ENCODE measurements at regions not wholly inside any gene's neighbourhood (a gene's known extent, or its start where the extent isn't known, plus 50 kb on each side); places are given as distances from the start of the nearest gene placed in this dataset.

DNA sequence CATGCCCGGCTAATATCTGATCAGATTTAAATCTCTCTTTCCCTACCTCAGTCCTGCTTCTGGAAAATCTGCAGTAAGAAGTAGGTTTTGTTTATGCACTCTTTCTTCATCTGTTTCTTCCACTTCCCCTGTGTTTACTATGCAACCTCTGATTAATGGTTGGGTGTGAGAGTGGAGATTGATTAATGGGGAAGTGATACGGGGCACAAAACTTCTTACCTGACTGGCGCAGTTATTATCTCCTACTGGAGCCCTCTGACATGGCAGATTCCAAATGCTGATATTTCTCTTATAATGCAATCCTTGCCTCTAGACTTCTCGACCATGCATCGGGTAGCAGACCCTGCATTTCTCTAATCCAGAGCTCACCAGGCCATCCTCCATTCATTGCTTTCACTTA lies 60.2 kb upstream of the HPGD start:
- H3K36me3 ChIP-seq (ENCODE audit: control insufficient read depth in 2 of 2, insufficient read depth in 2 of 2, low read length in 1 of 2): no peaks in the 10 kb centered on the region
- H3K4me3 ChIP-seq: no peak overlapping the region
- ChIA-PET SMC1A (ENCODE audit: uncharacterized antibody, unreplicated experiment) (no interaction called here), CTCF (no interaction called here), POLR2A (no interaction called here), RAD21 (ENCODE audit: unreplicated experiment) (no interaction called here)
- WGBS (ENCODE audit: insufficient coverage, insufficient replicate concordance, low lambda C conversion rate, missing lambda C conversion rate): 40% methylated on average over 5 of the region's 5 CpGs
- H3K4me1 ChIP-seq (ENCODE audit: control insufficient read depth, insufficient read depth, low read length): no peaks in the 10 kb centered on the region
- no peaks in the 10 kb centered on the region for H3K9me3 ChIP-seq (replicated peaks; ENCODE audit: control insufficient read depth, insufficient read depth, low read length)
- no peaks in the 10 kb centered on the region for H4K20me1 ChIP-seq (ENCODE audit: control insufficient read depth, insufficient read depth)
- in situ Hi-C loops (cut with MboI) (no loop called here), intact Hi-C loops (cut with micrococcal nuclease; ENCODE audit: unreplicated experiment) (no loop called here)
- no TSS peak for BruUV-seq (replicated peaks)
- H3K27me3 ChIP-seq (replicated peaks in 1 of 2; ENCODE audit: control insufficient read depth in 2 of 2, insufficient read depth in 2 of 2, low read length in 1 of 2): no peaks in the 10 kb centered on the region; a peak in 1 of 4 replicates
- no peaks in the 10 kb centered on the region for H3K79me2 ChIP-seq (ENCODE audit: control insufficient read depth, insufficient read depth, low read length)
- FAIRE-seq (no peak), DNase-seq (ENCODE audit: low read depth, low spot score) (no peak), ATAC-seq (peak; percentile 52)
- H3K9ac ChIP-seq (ENCODE audit: control insufficient read depth, insufficient read depth, low read length): no peak overlapping the region
- H3K4me2 ChIP-seq (ENCODE audit: control insufficient read depth, insufficient read depth): no peak overlapping the region
- TF ChIP-seq E2F4 (IDR thresholded peaks at IDR 0.05; ENCODE audit: low read depth, low read length): no peak
- no peak for TF ChIP-seq IRF4 (IDR thresholded peaks at IDR 0.05; ENCODE audit: low read depth, low read length)
- no peak for TF ChIP-seq HDAC2 (IDR thresholded peaks at IDR 0.05)
- no peak for TF ChIP-seq HDGF (IDR thresholded peaks at IDR 0.05)
- TF ChIP-seq SPI1 (IDR thresholded peaks at IDR 0.05; ENCODE audit: borderline replicate concordance, insufficient read depth, low read depth, low read length): peak; percentile 34; the same call in 1 of the 2 replicates
- TF ChIP-seq, protein P1, sequence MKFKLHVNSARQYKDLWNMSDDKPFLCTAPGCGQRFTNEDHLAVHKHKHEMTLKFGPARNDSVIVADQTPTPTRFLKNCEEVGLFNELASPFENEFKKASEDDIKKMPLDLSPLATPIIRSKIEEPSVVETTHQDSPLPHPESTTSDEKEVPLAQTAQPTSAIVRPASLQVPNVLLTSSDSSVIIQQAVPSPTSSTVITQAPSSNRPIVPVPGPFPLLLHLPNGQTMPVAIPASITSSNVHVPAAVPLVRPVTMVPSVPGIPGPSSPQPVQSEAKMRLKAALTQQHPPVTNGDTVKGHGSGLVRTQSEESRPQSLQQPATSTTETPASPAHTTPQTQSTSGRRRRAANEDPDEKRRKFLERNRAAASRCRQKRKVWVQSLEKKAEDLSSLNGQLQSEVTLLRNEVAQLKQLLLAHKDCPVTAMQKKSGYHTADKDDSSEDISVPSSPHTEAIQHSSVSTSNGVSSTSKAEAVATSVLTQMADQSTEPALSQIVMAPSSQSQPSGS (IDR thresholded peaks at IDR 0.05; ENCODE audit: low read length): no peak
- no peak overlapping the region for H3K27ac ChIP-seq (ENCODE audit: control insufficient read depth, insufficient read depth)
- H2AFZ ChIP-seq (ENCODE audit: control insufficient read depth, low read depth, low read length): no peak overlapping the region

DNA sequence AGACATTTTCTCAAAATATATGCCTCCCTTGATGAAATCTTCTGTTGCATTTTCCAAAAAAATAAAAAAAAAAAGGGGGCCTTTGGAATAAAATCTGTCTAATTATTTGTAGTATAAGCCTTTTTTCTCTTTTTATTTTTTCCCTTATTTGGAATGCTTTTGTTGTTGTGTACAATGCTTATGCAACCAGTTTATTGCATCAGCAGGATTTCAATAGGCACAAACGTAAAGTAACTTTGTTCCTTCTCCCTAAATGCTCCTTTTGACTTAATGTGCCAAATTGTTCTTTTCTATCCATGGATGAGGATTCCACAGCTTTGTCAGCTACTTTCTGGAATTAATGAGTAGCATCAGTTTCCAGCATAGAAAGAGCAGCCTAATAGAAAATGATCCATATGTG lies 59.6 kb upstream of the HPGD start:
- no peaks in the 10 kb centered on the region; a peak in 1 of 4 replicates for H3K27me3 ChIP-seq (replicated peaks in 1 of 2; ENCODE audit: control insufficient read depth in 2 of 2, insufficient read depth in 2 of 2, low read length in 1 of 2)
- H4K20me1 ChIP-seq (ENCODE audit: control insufficient read depth, insufficient read depth): no peaks in the 10 kb centered on the region
- no peaks in the 10 kb centered on the region for H3K4me1 ChIP-seq (ENCODE audit: control insufficient read depth, insufficient read depth, low read length)
- ChIA-PET SMC1A (ENCODE audit: uncharacterized antibody, unreplicated experiment) (no interaction called here), RAD21 (ENCODE audit: unreplicated experiment) (no interaction called here), POLR2A (no interaction called here), CTCF (no interaction called here)
- ATAC-seq (no peak), FAIRE-seq (no peak), DNase-seq (ENCODE audit: low read depth, low spot score) (no peak)
- H3K36me3 ChIP-seq (ENCODE audit: control insufficient read depth in 2 of 2, insufficient read depth in 2 of 2, low read length in 1 of 2): no peaks in the 10 kb centered on the region
- intact Hi-C loops (cut with micrococcal nuclease; ENCODE audit: unreplicated experiment): no loop called here
- H3K27ac ChIP-seq (ENCODE audit: control insufficient read depth, insufficient read depth): no peak overlapping the region
- H3K4me2 ChIP-seq (ENCODE audit: control insufficient read depth, insufficient read depth): no peak overlapping the region
- in situ Hi-C loops (cut with MboI): no loop called here
- H3K79me2 ChIP-seq (ENCODE audit: control insufficient read depth, insufficient read depth, low read length): no peaks in the 10 kb centered on the region
- no peak overlapping the region for H3K9ac ChIP-seq (ENCODE audit: control insufficient read depth, insufficient read depth, low read length)
- TF ChIP-seq SMC3 (IDR thresholded peaks at IDR 0.05; ENCODE audit: borderline replicate concordance, low read length) (no peak), SRF (IDR thresholded peaks at IDR 0.05; ENCODE audit: low read depth in 2 of 2, low read length in 2 of 2) (no peak), RBBP5 (conservative IDR thresholded peaks at IDR 0.05) (no peak), SMARCA5 (IDR thresholded peaks at IDR 0.05) (no peak), CEBPB (IDR thresholded peaks at IDR 0.05; ENCODE audit: borderline replicate concordance in 1 of 2, low read depth in 2 of 2, low read length in 2 of 2) (no peak)
- TF ChIP-seq, protein P2, sequence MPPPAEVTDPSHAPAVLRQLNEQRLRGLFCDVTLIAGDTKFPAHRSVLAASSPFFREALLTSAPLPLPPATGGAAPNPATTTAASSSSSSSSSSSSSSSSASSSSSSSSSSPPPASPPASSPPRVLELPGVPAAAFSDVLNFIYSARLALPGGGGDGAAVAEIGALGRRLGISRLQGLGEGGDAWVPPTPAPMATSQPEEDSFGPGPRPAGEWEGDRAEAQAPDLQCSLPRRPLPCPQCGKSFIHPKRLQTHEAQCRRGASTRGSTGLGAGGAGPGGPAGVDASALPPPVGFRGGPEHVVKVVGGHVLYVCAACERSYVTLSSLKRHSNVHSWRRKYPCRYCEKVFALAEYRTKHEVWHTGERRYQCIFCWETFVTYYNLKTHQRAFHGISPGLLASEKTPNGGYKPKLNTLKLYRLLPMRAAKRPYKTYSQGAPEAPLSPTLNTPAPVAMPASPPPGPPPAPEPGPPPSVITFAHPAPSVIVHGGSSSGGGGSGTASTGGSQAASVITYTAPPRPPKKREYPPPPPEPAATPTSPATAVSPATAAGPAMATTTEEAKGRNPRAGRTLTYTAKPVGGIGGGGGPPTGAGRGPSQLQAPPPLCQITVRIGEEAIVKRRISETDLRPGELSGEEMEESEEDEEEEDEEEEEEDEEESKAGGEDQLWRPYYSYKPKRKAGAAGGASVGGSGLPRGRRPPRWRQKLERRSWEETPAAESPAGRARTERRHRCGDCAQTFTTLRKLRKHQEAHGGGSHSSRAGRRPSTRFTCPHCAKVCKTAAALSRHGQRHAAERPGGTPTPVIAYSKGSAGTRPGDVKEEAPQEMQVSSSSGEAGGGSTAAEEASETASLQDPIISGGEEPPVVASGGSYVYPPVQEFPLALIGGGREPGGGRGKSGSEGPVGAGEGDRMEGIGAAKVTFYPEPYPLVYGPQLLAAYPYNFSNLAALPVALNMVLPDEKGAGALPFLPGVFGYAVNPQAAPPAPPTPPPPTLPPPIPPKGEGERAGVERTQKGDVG (CRISPR knock-in tag; IDR thresholded peaks at IDR 0.05): no peak
- 0% methylated on average over 1 of the region's 1 CpG for WGBS (ENCODE audit: insufficient coverage, insufficient replicate concordance, low lambda C conversion rate, missing lambda C conversion rate)
- no peak overlapping the region for H3K4me3 ChIP-seq
- no peaks in the 10 kb centered on the region for H3K9me3 ChIP-seq (replicated peaks; ENCODE audit: control insufficient read depth, insufficient read depth, low read length)
- no TSS peak for BruUV-seq (replicated peaks)
- H2AFZ ChIP-seq (ENCODE audit: control insufficient read depth, low read depth, low read length): no peak overlapping the region

All from GM12878 (cell line).